Stimulated activated CD8-positive, alpha-beta memory T cell treated with anti-CD3 and anti-CD28 coated beads, Interleukin-12 subunit alpha, Interleukin-12 subunit beta, amount 100 ng/mL, for 1 hour (primary cell): ENCODE measurements at regions not wholly inside any gene's neighbourhood (a gene's known extent, or its start where the extent isn't known, plus 50 kb on each side); places are given as distances from the start of the nearest gene placed in this dataset.

Experiments
- DNase-seq: peaks from one replicate; pipeline ENCODE4 v3.0.0-alpha.2; 2020; ENCODE audit warnings: low read depth

- no peak for DNase-seq
Measured at GRCh38 chr17:77838748-77839697, 119.5 kb upstream of the TNRC6C start.

- DNase-seq = no peak
Measured at GRCh38 chr17:77839698-77840512, 118.6 kb upstream of the TNRC6C start.

DNA sequence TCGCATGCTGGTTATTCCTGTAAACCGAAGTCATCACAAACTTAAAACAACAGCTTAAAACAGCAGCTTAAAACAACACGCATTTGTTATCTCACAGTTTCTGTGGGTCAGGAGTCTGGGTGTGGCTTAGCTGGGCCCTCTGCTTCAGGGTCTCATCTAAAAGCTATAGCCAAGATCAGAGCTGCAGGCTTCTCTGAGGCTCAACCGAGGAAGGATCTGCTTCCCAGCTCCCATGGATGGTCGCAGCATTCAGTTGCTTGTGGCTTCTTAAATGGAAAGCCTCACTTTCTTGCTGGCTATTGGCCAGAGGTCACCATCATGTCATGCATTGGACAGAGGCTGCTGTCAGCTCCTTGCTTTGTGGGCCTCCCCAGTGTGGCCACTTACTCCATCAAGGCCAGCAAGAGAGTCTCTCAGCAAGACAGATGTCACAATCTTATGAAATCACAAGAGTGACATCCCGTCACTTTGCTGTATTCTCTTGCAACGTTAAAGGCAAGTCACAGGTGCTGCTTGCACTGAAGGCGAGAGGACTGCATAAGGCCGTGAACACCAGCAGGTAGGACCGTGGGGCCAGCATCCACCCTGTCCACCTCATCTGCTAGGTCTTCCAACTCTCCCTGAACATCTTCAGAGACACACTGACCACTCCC, 117.9 kb upstream of the TNRC6C start:
- DNase-seq = no peak

DNA sequence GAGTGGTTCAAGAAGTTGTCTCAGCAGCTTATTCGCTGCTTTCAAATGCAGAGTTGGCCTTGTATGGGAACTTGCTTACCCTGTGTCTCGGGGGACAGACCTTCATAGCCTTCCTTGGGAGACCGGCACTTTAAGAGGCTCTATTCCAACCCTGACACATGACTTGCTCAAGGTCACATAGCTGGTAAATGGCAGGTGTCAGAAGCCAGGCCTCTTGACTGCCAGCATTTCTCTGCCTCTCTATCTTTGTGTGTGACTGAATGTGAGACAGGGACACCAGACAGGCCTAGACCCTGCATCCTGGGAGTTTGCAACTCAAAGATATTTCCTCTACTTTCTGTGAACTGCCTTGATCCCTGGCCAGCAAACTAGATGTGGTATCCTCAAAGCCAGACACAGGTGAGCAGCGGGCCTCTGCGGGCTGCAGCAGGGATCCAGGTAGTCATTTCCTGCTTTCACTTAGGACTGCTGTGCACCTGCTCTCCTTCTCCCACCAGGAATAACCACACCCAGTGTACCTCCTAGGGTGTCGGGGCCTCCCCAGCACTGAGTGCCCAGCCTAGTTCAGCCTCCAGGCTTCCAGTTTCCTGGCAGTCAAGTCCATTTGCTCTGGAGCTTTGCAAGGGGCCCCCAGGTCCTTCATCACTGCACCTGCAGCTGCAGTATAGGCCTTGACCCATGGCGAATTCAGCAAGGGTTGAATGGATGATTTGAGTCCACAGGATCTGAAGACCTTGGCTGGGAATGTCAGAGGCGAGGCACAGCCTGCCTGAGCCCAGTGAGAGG, 116.6 kb upstream of the TNRC6C start:
- DNase-seq = no peak

GRCh38 chr17:77842528-77843147, 115.9 kb upstream of the TNRC6C start:
- no peak for DNase-seq

GRCh38 chr17:77843255-77843895, 115.1 kb upstream of the TNRC6C start:
- DNase-seq = peak; percentile 49

DNA sequence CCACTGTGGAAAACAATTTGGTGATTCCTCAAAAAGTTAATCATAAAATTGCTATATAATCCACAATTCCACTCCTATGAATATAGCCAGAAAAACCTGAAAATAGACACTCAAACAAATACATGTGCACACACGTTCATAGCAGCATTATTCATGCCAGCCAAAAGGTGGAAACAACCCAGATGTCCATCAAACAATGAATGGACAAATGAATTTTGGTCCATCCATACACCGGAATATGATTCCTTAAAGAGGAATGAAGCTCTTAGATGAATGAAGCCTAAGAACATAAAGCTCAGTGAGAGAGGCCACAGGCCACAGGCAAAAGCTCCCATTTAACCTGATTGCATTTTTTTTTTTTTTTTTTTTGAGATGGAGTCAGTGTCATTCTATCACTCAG, 114.6 kb upstream of the TNRC6C start:
- DNase-seq = no peak

- no peak for DNase-seq
Measured at GRCh38 chr17:77844681-77845080, 113.8 kb upstream of the TNRC6C start.

GRCh38 chr17:77845541-77846225, 112.8 kb upstream of the TNRC6C start:
- no peak for DNase-seq

GRCh38 chr17:77846531-77847085, 111.9 kb upstream of the TNRC6C start:
- DNase-seq = no peak

GRCh38 chr17:77847221-77848085, 111.0 kb upstream of the TNRC6C start:
- DNase-seq = no peak

DNA sequence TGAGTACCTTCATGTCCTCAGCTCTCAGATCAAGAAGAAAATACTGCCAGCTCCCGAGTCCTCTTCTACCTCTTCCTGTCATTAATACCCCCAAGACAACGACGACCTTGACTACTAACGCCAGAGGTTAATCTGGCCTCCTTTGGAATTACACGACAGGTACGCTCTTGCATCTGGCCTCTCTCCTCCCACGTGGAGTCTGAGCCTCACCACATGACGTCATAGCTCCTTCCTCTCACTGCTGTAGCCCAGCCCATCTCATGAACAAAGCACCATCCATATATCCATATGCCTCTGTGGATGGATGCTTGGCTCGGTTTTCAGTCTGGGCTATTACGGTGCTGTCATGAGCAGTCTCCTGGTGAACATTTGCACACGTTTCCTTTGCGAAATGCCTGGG, 110.2 kb upstream of the TNRC6C start:
- DNase-seq = no peak

- no peak for DNase-seq
Measured at GRCh38 chr17:77849239-77849638, 109.3 kb upstream of the TNRC6C start.

- DNase-seq = no peak
Measured at GRCh38 chr17:77851921-77852320, 106.6 kb upstream of the TNRC6C start.

- DNase-seq = no peak
Measured at GRCh38 chr17:77852731-77853130, 105.8 kb upstream of the TNRC6C start.

GRCh38 chr17:77853191-77853977, 105.1 kb upstream of the TNRC6C start:
- no peak for DNase-seq

GRCh38 chr17:77854083-77854758, 104.3 kb upstream of the TNRC6C start:
- DNase-seq = no peak
